ENCODE measurements at regions not wholly inside any gene's neighbourhood (a gene's known extent, or its start where the extent isn't known, plus 50 kb on each side); places are given as distances from the start of the nearest gene placed in this dataset.
"Not testable (repeated sequence)": the region's sequence is repeated elsewhere in the genome, so short reads cannot be mapped to it uniquely, and the experiment has no call there.

GRCh38 chr9:107807183-107807582 is 317.6 kb upstream of the KLF4 start:
- no peak for DNase-seq

GRCh38 chr9:107805201-107805600 is 315.6 kb upstream of the KLF4 start:
- no peak for DNase-seq

GRCh38 chr9:107794259-107794658 is 304.7 kb upstream of the KLF4 start:
- DNase-seq: no peak

- no peak for DNase-seq
These were observed 304.0 kb upstream of the KLF4 start for GRCh38 chr9:107793541-107793940.

- DNase-seq: no peak
These were observed 303.0 kb upstream of the KLF4 start for GRCh38 chr9:107792596-107792995.

GRCh38 chr9:107792006-107792405 is 302.4 kb upstream of the KLF4 start:
- DNase-seq: no peak

GRCh38 chr9:107789001-107789700 is 299.6 kb upstream of the KLF4 start:
- DNase-seq: no peak

GRCh38 chr9:107786561-107786960 is 297.0 kb upstream of the KLF4 start:
- DNase-seq: no peak

- no peak for DNase-seq
These were observed 294.8 kb upstream of the KLF4 start for GRCh38 chr9:107784235-107784958.

- DNase-seq: no peak
These were observed 293.2 kb upstream of the KLF4 start for GRCh38 chr9:107782789-107783188.

GRCh38 chr9:107782381-107782780 is 292.8 kb upstream of the KLF4 start:
- DNase-seq: no peak

- no peak for DNase-seq
These were observed 291.4 kb upstream of the KLF4 start for GRCh38 chr9:107780960-107781359.

- no peak for DNase-seq
These were observed 290.2 kb upstream of the KLF4 start for GRCh38 chr9:107779731-107780130.

- DNase-seq: no peak
These were observed 289.1 kb upstream of the KLF4 start for GRCh38 chr9:107778661-107779060.

GRCh38 chr9:107774099-107774498 is 284.5 kb upstream of the KLF4 start:
- DNase-seq: not testable (repeated sequence)

GRCh38 chr9:107772988-107773387 is 283.4 kb upstream of the KLF4 start:
- no peak for DNase-seq

GRCh38 chr9:107770716-107771115 is 281.1 kb upstream of the KLF4 start:
- no peak for DNase-seq

GRCh38 chr9:107768224-107768623 is 278.7 kb upstream of the KLF4 start:
- DNase-seq: no peak

GRCh38 chr9:107767711-107768110 is 278.1 kb upstream of the KLF4 start:
- no peak for DNase-seq

- not testable (repeated sequence) for DNase-seq
These were observed 273.9 kb upstream of the KLF4 start for GRCh38 chr9:107763469-107763868.

- DNase-seq: no peak
These were observed 271.7 kb upstream of the KLF4 start for GRCh38 chr9:107761307-107761706.

- DNase-seq: no peak
These were observed 271.1 kb upstream of the KLF4 start for GRCh38 chr9:107760469-107761242.

- DNase-seq: no peak
These were observed 270.2 kb upstream of the KLF4 start for GRCh38 chr9:107759823-107760166.
